ENCODE measurements at regions not wholly inside any gene's neighbourhood (a gene's known extent, or its start where the extent isn't known, plus 50 kb on each side); places are given as distances from the start of the nearest gene placed in this dataset.

GRCh38 chr13:77985866-77986636, 67.4 kb upstream of the EDNRB start:
- no peaks in the 10 kb centered on the region for H3K36me3 Mint-ChIP-seq (ENCODE audit: low read depth)
- H3K4me3 Mint-ChIP-seq: no peak overlapping the region
- no peaks in the 10 kb centered on the region for H3K27me3 Mint-ChIP-seq (ENCODE audit: low read depth, poor library complexity)
- no peaks in the 10 kb centered on the region for H3K4me1 Mint-ChIP-seq
- DNase-seq: no peak
- no peak for TF ChIP-seq CTCF (IDR thresholded peaks at IDR 0.05)
- no peak overlapping the region for H3K27ac Mint-ChIP-seq
- H3K9me3 Mint-ChIP-seq: no peaks in the 10 kb centered on the region

- Mint-ChIP-seq H3K4me3 (no peak overlapping the region), H3K27me3 (ENCODE audit: low read depth, poor library complexity) (no peaks in the 10 kb centered on the region), H3K9me3 (peaks cover 10% of the 10 kb centered on the region), H3K36me3 (ENCODE audit: low read depth) (no peaks in the 10 kb centered on the region), H3K4me1 (no peaks in the 10 kb centered on the region), H3K27ac (peak overlapping the region; percentile 5)
- no peak for TF ChIP-seq CTCF (IDR thresholded peaks at IDR 0.05)
- no peak for DNase-seq
These were observed 62.8 kb upstream of the EDNRB start for GRCh38 chr13:77981281-77981881.

- no peak for TF ChIP-seq CTCF (IDR thresholded peaks at IDR 0.05)
- Mint-ChIP-seq H3K27me3 (ENCODE audit: low read depth, poor library complexity) (no peaks in the 10 kb centered on the region), H3K9me3 (peaks cover 10% of the 10 kb centered on the region), H3K4me3 (no peak overlapping the region), H3K4me1 (no peaks in the 10 kb centered on the region), H3K36me3 (ENCODE audit: low read depth) (no peaks in the 10 kb centered on the region), H3K27ac (peak overlapping the region; percentile 17)
- no peak for DNase-seq
These were observed 62.0 kb upstream of the EDNRB start for GRCh38 chr13:77980592-77980991.

- no peak overlapping the region for H3K27ac Mint-ChIP-seq
- H3K4me1 Mint-ChIP-seq: no peaks in the 10 kb centered on the region
- H3K27me3 Mint-ChIP-seq (ENCODE audit: low read depth, poor library complexity): no peaks in the 10 kb centered on the region
- H3K36me3 Mint-ChIP-seq (ENCODE audit: low read depth): no peaks in the 10 kb centered on the region
- H3K4me3 Mint-ChIP-seq: no peak overlapping the region
- no peak for DNase-seq
- H3K9me3 Mint-ChIP-seq: peaks cover 11% of the 10 kb centered on the region
- TF ChIP-seq CTCF (IDR thresholded peaks at IDR 0.05): no peak
These were observed 61.2 kb upstream of the EDNRB start for GRCh38 chr13:77979721-77980385.

GRCh38 chr13:77975358-77976042, 56.9 kb upstream of the EDNRB start:
- H3K27ac Mint-ChIP-seq: no peak overlapping the region
- H3K27me3 Mint-ChIP-seq (ENCODE audit: low read depth, poor library complexity): no peaks in the 10 kb centered on the region
- no peak overlapping the region for H3K4me3 Mint-ChIP-seq
- no peaks in the 10 kb centered on the region for H3K36me3 Mint-ChIP-seq (ENCODE audit: low read depth)
- no peak for TF ChIP-seq CTCF (IDR thresholded peaks at IDR 0.05)
- no peaks in the 10 kb centered on the region for H3K4me1 Mint-ChIP-seq
- peaks cover 16% of the 10 kb centered on the region for H3K9me3 Mint-ChIP-seq
- DNase-seq: no peak
